Osteoblast (primary cell): ENCODE measurements at regions not wholly inside any gene's neighbourhood (a gene's known extent, or its start where the extent isn't known, plus 50 kb on each side); places are given as distances from the start of the nearest gene placed in this dataset.
A peak's percentile ranks its signal among the peaks of the same experiment; 100 is the strongest.

Source experiments
- DNase-seq: peaks from one replicate; pipeline ENCODE4 v3.0.0; 2011; ENCODE audit warnings: low spot score, mixed read lengths; ENCODE audit not compliant: insufficient read length; ENCODE audit errors: missing footprints
- H2AFZ ChIP-seq: 2 replicates; pipeline ENCODE4 v1.6.0; 2011; ENCODE audit warnings: mild to moderate bottlenecking, low read length
- H3K27ac ChIP-seq: 2 replicates; pipeline ENCODE4 v1.5.1; 2011; ENCODE audit warnings: mild to moderate bottlenecking, low read depth, low read length, moderate library complexity
- H3K27me3 ChIP-seq: 2 replicates; pipeline ENCODE4 v1.6.0; 2012; ENCODE audit warnings: mild to moderate bottlenecking, control low read depth, inconsistent platforms, low read length, moderate library complexity; ENCODE audit not compliant: insufficient read depth
- H3K36me3 ChIP-seq: 2 replicates; pipeline ENCODE4 v1.5.1; 2011; ENCODE audit warnings: mild to moderate bottlenecking, low read length, control low read depth, moderate library complexity; ENCODE audit not compliant: insufficient read depth
- H3K4me1 ChIP-seq: 2 replicates; pipeline ENCODE4 v1.5.1; 2011; ENCODE audit warnings: mild to moderate bottlenecking, low read length, control low read depth, moderate library complexity; ENCODE audit not compliant: insufficient read depth
- H3K4me2 ChIP-seq: 2 replicates; pipeline ENCODE4 v1.6.0; 2011; ENCODE audit warnings: mild to moderate bottlenecking, low read length; ENCODE audit not compliant: insufficient read depth
- H3K4me3 ChIP-seq: fragments of 200-600 bp; sonication (generic); 3 replicates; pipeline ENCODE4 v1.5.1; 2012; ENCODE audit warnings: mild to moderate bottlenecking, low read length, inconsistent platforms; ENCODE audit not compliant: insufficient read depth
- H3K79me2 ChIP-seq: 2 replicates; pipeline ENCODE4 v1.6.0; 2012; ENCODE audit warnings: mild to moderate bottlenecking, low read length, control low read depth, inconsistent platforms; ENCODE audit not compliant: insufficient read depth
- H3K9me3 ChIP-seq: 2 replicates; pipeline ENCODE4 v1.5.1; 2011; ENCODE audit warnings: low read depth, low read length, control low read depth
- H4K20me1 ChIP-seq: 2 replicates; pipeline ENCODE4 v1.6.0; 2012; ENCODE audit warnings: mild to moderate bottlenecking, low read length, control low read depth; ENCODE audit not compliant: insufficient read depth
- CTCF ChIP-seq: IDR thresholded peaks from 2 replicates; pipeline ENCODE4 v1.5.1; 2011; ENCODE audit warnings: mild to moderate bottlenecking, low read depth, low read length, moderate library complexity; ENCODE audit errors: extremely low read depth

DNA sequence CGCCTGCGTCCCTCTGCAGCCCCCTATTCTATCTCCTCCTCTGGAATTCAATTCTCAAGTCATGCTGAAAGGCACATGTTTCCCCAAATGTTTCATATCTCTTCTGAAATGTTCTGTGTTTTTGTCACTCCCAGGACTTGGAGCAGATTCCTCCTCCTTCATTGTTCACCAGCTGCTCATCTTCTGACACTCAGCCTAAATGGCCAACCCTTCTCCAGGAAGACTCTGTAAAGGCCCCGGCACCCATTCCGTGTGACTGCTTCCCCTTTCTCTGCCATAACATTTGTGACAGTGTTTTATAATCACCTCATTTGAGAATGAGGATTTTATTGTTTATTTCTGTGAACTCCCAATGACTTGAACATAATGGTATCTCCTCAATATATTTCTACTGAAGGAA lies 170.8 kb upstream of the ADAMTS16 start:
- Histone ChIP-seq H4K20me1 (no peaks in the 10 kb centered on the region), H3K27ac (no peak overlapping the region), H3K4me1 (no peaks in the 10 kb centered on the region), H3K27me3 (no peaks in the 10 kb centered on the region), H2AFZ (no peak overlapping the region), H3K36me3 (no peaks in the 10 kb centered on the region), H3K4me3 (no peak overlapping the region), H3K79me2 (no peaks in the 10 kb centered on the region), H3K9me3 (no peaks in the 10 kb centered on the region), H3K4me2 (no peak overlapping the region)
- DNase-seq: no peak
- no peak for TF ChIP-seq CTCF

DNA sequence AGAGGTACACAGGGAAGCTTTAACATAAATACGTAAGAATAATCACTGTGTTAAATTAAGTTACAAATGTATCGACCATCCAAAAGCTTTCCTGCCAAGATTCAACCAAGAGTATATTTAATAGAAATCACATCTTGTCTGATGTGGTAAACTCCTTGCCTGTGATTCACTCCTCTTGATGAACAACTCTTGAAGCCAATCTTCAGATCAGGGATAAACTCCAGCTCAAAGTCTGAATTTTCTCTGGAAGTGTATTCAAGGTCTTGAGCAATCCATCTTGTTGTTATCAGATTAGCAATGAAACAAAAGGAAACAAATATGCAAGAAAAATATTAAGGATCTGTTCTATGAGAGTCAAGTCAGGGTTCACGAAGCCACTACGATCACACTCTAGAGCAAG lies 170.0 kb upstream of the ADAMTS16 start:
- Histone ChIP-seq H3K4me1 (no peaks in the 10 kb centered on the region), H3K9me3 (no peaks in the 10 kb centered on the region), H3K27me3 (no peaks in the 10 kb centered on the region), H3K4me3 (no peak overlapping the region), H3K36me3 (no peaks in the 10 kb centered on the region), H4K20me1 (no peaks in the 10 kb centered on the region), H2AFZ (no peak overlapping the region), H3K79me2 (no peaks in the 10 kb centered on the region), H3K27ac (no peak overlapping the region), H3K4me2 (no peak overlapping the region)
- DNase-seq: no peak
- no peak for TF ChIP-seq CTCF

- Histone ChIP-seq H3K27me3 (no peaks in the 10 kb centered on the region), H3K4me2 (no peak overlapping the region), H3K27ac (no peak overlapping the region), H3K9me3 (no peaks in the 10 kb centered on the region), H3K4me3 (no peak overlapping the region), H3K4me1 (peaks cover 10% of the 10 kb centered on the region), H3K79me2 (no peaks in the 10 kb centered on the region), H3K36me3 (no peaks in the 10 kb centered on the region), H4K20me1 (no peaks in the 10 kb centered on the region), H2AFZ (no peak overlapping the region)
- DNase-seq: no peak
- no peak for TF ChIP-seq CTCF
Observed at GRCh38 chr5:4976902-4977301, 163.2 kb upstream of the ADAMTS16 start.

- H3K4me2 ChIP-seq: peak overlapping the region; percentile 58
- no peak overlapping the region for H3K4me3 ChIP-seq
- no peaks in the 10 kb centered on the region for H4K20me1 ChIP-seq
- H3K27ac ChIP-seq: no peak overlapping the region
- no peak overlapping the region for H2AFZ ChIP-seq
- H3K36me3 ChIP-seq: no peaks in the 10 kb centered on the region
- no peaks in the 10 kb centered on the region for H3K9me3 ChIP-seq
- H3K79me2 ChIP-seq: no peaks in the 10 kb centered on the region
- H3K27me3 ChIP-seq: no peaks in the 10 kb centered on the region
- TF ChIP-seq CTCF: no peak
- DNase-seq: peak; percentile 15
- H3K4me1 ChIP-seq: peaks cover 10% of the 10 kb centered on the region
Observed at GRCh38 chr5:4977416-4978110, 162.6 kb upstream of the ADAMTS16 start.
